GM12878 (cell line): ENCODE measurements at regions not wholly inside any gene's neighbourhood (a gene's known extent, or its start where the extent isn't known, plus 50 kb on each side); places are given as distances from the start of the nearest gene placed in this dataset.
"Not testable (repeated sequence)": the region's sequence is repeated elsewhere in the genome, so short reads cannot be mapped to it uniquely, and the experiment has no call there.

ENCODE experiments used
- ATAC-seq: fragments of 200-7000 bp; cut with Tn5 transposase; 3 replicates; pipeline ENCODE4 v1.9.1; 2020; ENCODE audit warnings: mild to moderate bottlenecking, moderate library complexity
- BruUV-seq: library from RNA; stranded (reverse); fragments of 400-500 nt; replicated peaks from 2 replicates; lab custom pipeline; 2021; lab: Mats Ljungman, UMichigan
- CTCF ChIA-PET: fragments of 300-600 bp; sonication (Branson Sonifier 250); formaldehyde crosslinking; extraction: SDS; loops from one replicate; lab custom pipeline; 2021; ENCODE audit warnings: inconsistent platforms; lab: Yijun Ruan, JAX
- POLR2A ChIA-PET: fragments of 350-600 bp; formaldehyde crosslinking; extraction: SDS; loops from one replicate; lab custom pipeline; 2021; ENCODE audit warnings: inconsistent platforms; lab: Charles Lee
- RAD21 ChIA-PET: fragments of 300-600 bp; sonication (Branson Sonifier 250); formaldehyde crosslinking; loops from one replicate; lab custom pipeline; 2023; ENCODE audit warnings: antibody characterized with exemption; ENCODE audit not compliant: unreplicated experiment; lab: Charles Lee
- SMC1A ChIA-PET: fragments of 300-600 bp; sonication (Branson Sonifier 250); formaldehyde crosslinking; loops from one replicate; lab custom pipeline; 2023; ENCODE audit not compliant: unreplicated experiment, uncharacterized antibody; lab: Charles Lee
- DNase-seq: peaks from one replicate; pipeline ENCODE4 v3.0.0-alpha.2; 2011; ENCODE audit warnings: low read depth, low spot score
- FAIRE-seq: peaks from 3 replicates; lab custom pipeline; 2011; peaks lifted over from hg19 to GRCh38; lab: Jason Lieb, UNC
- H2AFZ ChIP-seq: 2 replicates; pipeline ENCODE4 v1.6.0; 2011; ENCODE audit warnings: low read depth, low read length, control low read depth; ENCODE audit not compliant: control insufficient read depth
- H3K27ac ChIP-seq: 2 replicates; pipeline ENCODE4 v1.5.1; 2011; ENCODE audit warnings: control low read depth; ENCODE audit not compliant: control insufficient read depth, insufficient read depth
- H3K27me3 ChIP-seq, 2 experiments: replicated peaks in 1 of 2; 2 replicates each; pipeline versions ENCODE4 v1.6.0 to v1.6.1; 2011; ENCODE audit warnings: low read length in 1 of 2; ENCODE audit not compliant: control insufficient read depth in 2 of 2, insufficient read depth in 2 of 2
- H3K36me3 ChIP-seq, 2 experiments: 2 replicates each; pipeline ENCODE4 v1.5.1; 2011; ENCODE audit warnings: low read length in 1 of 2; ENCODE audit not compliant: control insufficient read depth in 2 of 2, insufficient read depth in 2 of 2
- H3K4me1 ChIP-seq: 2 replicates; pipeline ENCODE4 v1.6.1; 2011; ENCODE audit warnings: mild to moderate bottlenecking, low read length, moderate library complexity, mixed read lengths; ENCODE audit not compliant: control insufficient read depth, insufficient read depth
- H3K4me2 ChIP-seq: 2 replicates; pipeline ENCODE4 v1.6.0; 2011; ENCODE audit warnings: control low read depth; ENCODE audit not compliant: control insufficient read depth, insufficient read depth
- H3K4me3 ChIP-seq: fragments of 200-600 bp; sonication (generic); 2 replicates; pipeline ENCODE4 v1.5.1; 2016
- H3K79me2 ChIP-seq: 2 replicates; pipeline ENCODE4 v1.6.0; 2011; ENCODE audit warnings: low read length; ENCODE audit not compliant: control insufficient read depth, insufficient read depth
- H3K9ac ChIP-seq: 2 replicates; pipeline ENCODE4 v1.8.0; 2011; ENCODE audit warnings: low read length, control low read depth, mixed read lengths; ENCODE audit not compliant: control insufficient read depth, insufficient read depth
- H3K9me3 ChIP-seq: replicated peaks from 3 replicates; pipeline ENCODE4 v1.5.1; 2011; ENCODE audit warnings: mild to moderate bottlenecking, low read length; ENCODE audit not compliant: control insufficient read depth, insufficient read depth
- H4K20me1 ChIP-seq: 2 replicates; pipeline ENCODE4 v1.6.0; 2011; ENCODE audit not compliant: control insufficient read depth, insufficient read depth
- CHD2 ChIP-seq: IDR thresholded peaks from 2 replicates; pipeline ENCODE4 v1.6.1; 2011; ENCODE audit warnings: low read depth, low read length, improper control_type of control experiment, borderline replicate concordance
- CREM ChIP-seq: IDR thresholded peaks from 2 replicates; pipeline ENCODE4 v1.6.1; 2014; ENCODE audit warnings: antibody characterized with exemption, low read depth
- MEF2B ChIP-seq: fragments of 450-650 bp; IDR thresholded peaks from 2 replicates; pipeline ENCODE4 v1.6.1; 2018; ENCODE audit warnings: mild to moderate bottlenecking, moderate library complexity; ENCODE audit not compliant: partially characterized antibody, poor library complexity, severe bottlenecking
- NRF1 ChIP-seq: conservative IDR thresholded peaks from 2 replicates; pipeline ENCODE4 v1.6.1; 2011; ENCODE audit warnings: mild to moderate bottlenecking, low read depth, low read length, improper control_type of control experiment
- RCOR1 ChIP-seq: conservative IDR thresholded peaks from 2 replicates; pipeline ENCODE4 v1.6.1; 2012; ENCODE audit warnings: low read depth, low read length, improper control_type of control experiment
- SMAD1 ChIP-seq: fragments of 450-650 bp; IDR thresholded peaks from 2 replicates; pipeline ENCODE4 v1.6.1; 2018; ENCODE audit warnings: mild to moderate bottlenecking, low read depth; ENCODE audit not compliant: partially characterized antibody
- SRF ChIP-seq, 2 experiments: IDR thresholded peaks; 2 replicates each; pipeline ENCODE4 v1.6.1; 2011; ENCODE audit warnings: low read depth in 2 of 2, low read length in 2 of 2, mild to moderate bottlenecking in 1 of 2, moderate library complexity in 1 of 2
- TARDBP ChIP-seq: IDR thresholded peaks from 2 replicates; pipeline ENCODE4 v1.6.1; 2016; ENCODE audit warnings: borderline replicate concordance
- TCF7 ChIP-seq: IDR thresholded peaks from 2 replicates; pipeline ENCODE4 v1.6.1; 2014; ENCODE audit warnings: antibody characterized with exemption, borderline replicate concordance
- ZBED1 ChIP-seq: IDR thresholded peaks from 2 replicates; pipeline ENCODE4 v1.6.1; 2016; ENCODE audit warnings: borderline replicate concordance
- ZNF217 ChIP-seq: fragments of 450-650 bp; IDR thresholded peaks from 2 replicates; pipeline ENCODE4 v1.6.1; 2017; ENCODE audit warnings: antibody characterized with exemption, mild to moderate bottlenecking
- ZNF384 ChIP-seq: IDR thresholded peaks from 2 replicates; pipeline ENCODE4 v1.6.1; 2012; ENCODE audit warnings: low read depth, mild to moderate bottlenecking, low read length, improper control_type of control experiment, borderline replicate concordance
- WGBS: methylation state at CpG from one replicate; pipeline ENCODE4 v1.1.6; 2016; ENCODE audit warnings: low lambda C conversion rate; ENCODE audit not compliant: insufficient replicate concordance, insufficient coverage; ENCODE audit errors: missing lambda C conversion rate; 5-methylcytosine and 5-hydroxymethylcytosine counted together
- in situ Hi-C: fragments of 300-500 bp; cut with MboI; formaldehyde crosslinking; loops from 9 replicates; pipeline ENCODE4 v1.14.3; 2018; ENCODE audit warnings: mixed read lengths
- intact Hi-C: fragments of 100-400 bp; cut with micrococcal nuclease; formaldehyde crosslinking; loops from one replicate; pipeline ENCODE4 v1.14.2; 2022; ENCODE audit not compliant: unreplicated experiment
- TF ChIP-seq, protein P1 (sequence below): fragments of 450-650 bp; conservative IDR thresholded peaks from 2 replicates; pipeline ENCODE4 v1.6.1; 2017; ENCODE audit warnings: mild to moderate bottlenecking, moderate library complexity
- TF ChIP-seq, protein P2 (sequence below): fragments of 450-650 bp; IDR thresholded peaks from 2 replicates; pipeline ENCODE4 v1.6.1; 2014; ENCODE audit warnings: mild to moderate bottlenecking

DNA sequence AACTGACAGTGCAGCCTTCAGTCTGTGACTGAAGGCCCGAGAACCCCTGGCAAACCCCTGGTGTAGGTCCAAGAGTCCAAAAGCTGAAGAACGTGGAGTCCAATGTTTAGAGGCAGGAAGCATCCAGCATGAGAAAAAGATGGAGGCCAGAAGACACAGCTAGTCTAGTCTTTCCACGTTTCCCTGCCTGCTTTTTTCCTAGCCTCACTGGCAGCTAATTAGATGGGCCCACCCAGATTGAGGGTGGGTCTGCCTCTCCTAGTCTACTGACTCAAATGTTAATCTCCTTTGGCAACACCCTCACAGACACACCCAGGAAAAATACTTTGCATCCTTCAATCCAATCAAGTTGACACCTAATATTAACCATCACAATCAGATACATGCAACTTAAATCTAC lies 87.8 kb downstream of the TENT5D start:
- ATAC-seq, intact Hi-C loops, H3K36me3 ChIP-seq, H3K9me3 ChIP-seq, H3K4me1 ChIP-seq, CTCF ChIA-PET, POLR2A ChIA-PET, H3K4me3 ChIP-seq, SMC1A ChIA-PET, H4K20me1 ChIP-seq, DNase-seq, H3K27ac ChIP-seq, in situ Hi-C loops, H3K79me2 ChIP-seq, H3K27me3 ChIP-seq, H2AFZ ChIP-seq, H3K9ac ChIP-seq, FAIRE-seq, RAD21 ChIA-PET, BruUV-seq, H3K4me2 ChIP-seq: not testable (repeated sequence)
- WGBS: 10% methylated on average over 3 of the region's 3 CpGs

DNA sequence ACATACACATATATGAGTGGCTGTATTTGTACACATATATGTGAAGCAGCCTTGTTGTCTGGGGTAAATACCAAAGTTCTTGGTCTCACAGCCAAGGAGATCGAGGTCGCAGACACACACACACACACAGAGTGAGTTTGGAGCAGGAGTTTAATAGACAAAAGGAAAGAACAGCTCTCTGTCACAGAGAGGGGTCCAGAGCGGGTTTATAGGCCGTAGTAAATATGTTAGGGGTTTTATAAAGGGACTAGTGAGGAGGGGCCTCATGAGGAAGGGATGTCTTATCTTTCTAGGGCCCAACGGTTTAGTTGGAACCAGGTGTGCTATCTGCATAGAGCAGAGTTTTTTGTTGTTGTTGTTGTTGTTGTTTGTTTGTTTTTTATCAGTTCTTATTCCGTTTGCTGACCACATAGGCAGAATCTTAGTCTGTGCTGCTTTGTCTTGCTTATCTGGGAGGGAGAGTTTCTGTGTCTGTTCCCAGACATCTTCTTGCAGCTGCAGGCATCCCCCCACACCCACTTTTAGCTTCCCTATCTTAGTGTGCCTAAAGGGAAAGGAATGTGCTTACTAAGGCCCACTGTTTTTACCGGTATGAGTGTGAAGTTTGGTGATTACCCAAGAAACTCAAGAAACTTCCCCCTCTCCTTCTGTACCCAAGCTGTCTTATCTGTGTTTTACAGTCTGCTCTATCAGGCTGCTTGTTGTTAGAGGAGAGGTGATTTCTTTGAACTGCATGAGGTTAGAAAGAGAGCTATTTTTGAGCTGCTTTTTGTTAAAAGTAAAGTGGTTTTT lies 91.9 kb downstream of the TENT5D start:
- no peaks in the 10 kb centered on the region for H3K79me2 ChIP-seq
- ChIA-PET POLR2A (no interaction called here), CTCF (no interaction called here), RAD21 (no interaction called here), SMC1A (interaction anchor here (0.9 kb wide), 1 partner anchor 12 kb away, joined by 3 read pairs; no protein-coding TSS in a partner anchor)
- DNase-seq (no peak), ATAC-seq (no peak), FAIRE-seq (no peak)
- H3K9ac ChIP-seq: no peak overlapping the region
- H3K4me2 ChIP-seq: no peak overlapping the region
- no peak overlapping the region for H2AFZ ChIP-seq
- in situ Hi-C loops (no loop called here), intact Hi-C loops (no loop called here)
- no peaks in the 10 kb centered on the region for H3K9me3 ChIP-seq
- H3K27ac ChIP-seq: no peak overlapping the region
- WGBS: 14% methylated on average over 7 of the region's 7 CpGs
- H4K20me1 ChIP-seq: no peaks in the 10 kb centered on the region
- H3K4me3 ChIP-seq: no peak overlapping the region
- no peaks in the 10 kb centered on the region for H3K27me3 ChIP-seq
- no peaks in the 10 kb centered on the region for H3K4me1 ChIP-seq
- H3K36me3 ChIP-seq: no peaks in the 10 kb centered on the region
- no TSS peak for BruUV-seq
- TF ChIP-seq TARDBP (no peak), TCF7 (no peak), ZBED1 (no peak), CREM (no peak), ZNF384 (no peak), NRF1 (no peak), SRF (IDR thresholded peaks at IDR 0.05; ENCODE audit: low read depth in 2 of 2, low read length in 2 of 2) (no peak), ZNF217 (no peak), RCOR1 (no peak), SMAD1 (no peak), CHD2 (no peak), MEF2B (no peak)
- TF ChIP-seq, protein P1, sequence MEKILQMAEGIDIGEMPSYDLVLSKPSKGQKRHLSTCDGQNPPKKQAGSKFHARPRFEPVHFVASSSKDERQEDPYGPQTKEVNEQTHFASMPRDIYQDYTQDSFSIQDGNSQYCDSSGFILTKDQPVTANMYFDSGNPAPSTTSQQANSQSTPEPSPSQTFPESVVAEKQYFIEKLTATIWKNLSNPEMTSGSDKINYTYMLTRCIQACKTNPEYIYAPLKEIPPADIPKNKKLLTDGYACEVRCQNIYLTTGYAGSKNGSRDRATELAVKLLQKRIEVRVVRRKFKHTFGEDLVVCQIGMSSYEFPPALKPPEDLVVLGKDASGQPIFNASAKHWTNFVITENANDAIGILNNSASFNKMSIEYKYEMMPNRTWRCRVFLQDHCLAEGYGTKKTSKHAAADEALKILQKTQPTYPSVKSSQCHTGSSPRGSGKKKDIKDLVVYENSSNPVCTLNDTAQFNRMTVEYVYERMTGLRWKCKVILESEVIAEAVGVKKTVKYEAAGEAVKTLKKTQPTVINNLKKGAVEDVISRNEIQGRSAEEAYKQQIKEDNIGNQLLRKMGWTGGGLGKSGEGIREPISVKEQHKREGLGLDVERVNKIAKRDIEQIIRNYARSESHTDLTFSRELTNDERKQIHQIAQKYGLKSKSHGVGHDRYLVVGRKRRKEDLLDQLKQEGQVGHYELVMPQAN: no peak
- TF ChIP-seq, protein P2, sequence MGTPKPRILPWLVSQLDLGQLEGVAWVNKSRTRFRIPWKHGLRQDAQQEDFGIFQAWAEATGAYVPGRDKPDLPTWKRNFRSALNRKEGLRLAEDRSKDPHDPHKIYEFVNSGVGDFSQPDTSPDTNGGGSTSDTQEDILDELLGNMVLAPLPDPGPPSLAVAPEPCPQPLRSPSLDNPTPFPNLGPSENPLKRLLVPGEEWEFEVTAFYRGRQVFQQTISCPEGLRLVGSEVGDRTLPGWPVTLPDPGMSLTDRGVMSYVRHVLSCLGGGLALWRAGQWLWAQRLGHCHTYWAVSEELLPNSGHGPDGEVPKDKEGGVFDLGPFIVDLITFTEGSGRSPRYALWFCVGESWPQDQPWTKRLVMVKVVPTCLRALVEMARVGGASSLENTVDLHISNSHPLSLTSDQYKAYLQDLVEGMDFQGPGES: no peak
